A204.1 (cell line): ENCODE measurements at regions not wholly inside any gene's neighbourhood (a gene's known extent, or its start where the extent isn't known, plus 50 kb on each side); places are given as distances from the start of the nearest gene placed in this dataset.

Source experiments
- FAIRE-seq: peaks from 2 replicates; lab custom pipeline; 2012; peaks lifted over from hg19 to GRCh38; lab: Jason Lieb, UNC

- no peak for FAIRE-seq
Observed at GRCh38 chr21:15379776-15380175, 315.0 kb upstream of the NRIP1 start.

GRCh38 chr21:15383588-15383987 is 318.8 kb upstream of the NRIP1 start:
- no peak for FAIRE-seq

- no peak for FAIRE-seq
Observed at GRCh38 chr21:15390049-15390448, 325.2 kb upstream of the NRIP1 start.

- no peak for FAIRE-seq
Observed at GRCh38 chr21:15397258-15397657, 332.5 kb upstream of the NRIP1 start.

- FAIRE-seq = no peak
Observed at GRCh38 chr21:15400905-15401304, 328.9 kb upstream of the USP25 start.

GRCh38 chr21:15401331-15401730 is 328.5 kb upstream of the USP25 start:
- no peak for FAIRE-seq

GRCh38 chr21:15405214-15405613 is 324.6 kb upstream of the USP25 start:
- FAIRE-seq = no peak

GRCh38 chr21:15406791-15407190 is 323.0 kb upstream of the USP25 start:
- no peak for FAIRE-seq

GRCh38 chr21:15407585-15407984 is 322.2 kb upstream of the USP25 start:
- FAIRE-seq = no peak

GRCh38 chr21:15408089-15408488 is 321.7 kb upstream of the USP25 start:
- no peak for FAIRE-seq

- FAIRE-seq = no peak
Observed at GRCh38 chr21:15409031-15409430, 320.8 kb upstream of the USP25 start.

- FAIRE-seq = no peak
Observed at GRCh38 chr21:15410853-15411252, 318.9 kb upstream of the USP25 start.

GRCh38 chr21:15414057-15414456 is 315.7 kb upstream of the USP25 start:
- FAIRE-seq = no peak

- no peak for FAIRE-seq
Observed at GRCh38 chr21:15415541-15416261, 314.1 kb upstream of the USP25 start.

GRCh38 chr21:15421441-15421881 is 308.3 kb upstream of the USP25 start:
- FAIRE-seq = no peak

GRCh38 chr21:15421947-15422346 is 307.8 kb upstream of the USP25 start:
- FAIRE-seq = no peak

GRCh38 chr21:15422783-15423182 is 307.0 kb upstream of the USP25 start:
- FAIRE-seq = no peak

GRCh38 chr21:15423676-15424445 is 305.9 kb upstream of the USP25 start:
- FAIRE-seq = no peak

GRCh38 chr21:15425049-15425448 is 304.7 kb upstream of the USP25 start:
- no peak for FAIRE-seq

- no peak for FAIRE-seq
Observed at GRCh38 chr21:15430023-15430422, 299.8 kb upstream of the USP25 start.

- FAIRE-seq = no peak
Observed at GRCh38 chr21:15430577-15430976, 299.2 kb upstream of the USP25 start.

GRCh38 chr21:15431053-15431452 is 298.7 kb upstream of the USP25 start:
- no peak for FAIRE-seq

GRCh38 chr21:15433091-15433490 is 296.7 kb upstream of the USP25 start:
- no peak for FAIRE-seq
